PC-3 (cell line): ENCODE measurements at regions not wholly inside any gene's neighbourhood (a gene's known extent, or its start where the extent isn't known, plus 50 kb on each side); places are given as distances from the start of the nearest gene placed in this dataset.

ENCODE experiments used
- ATAC-seq: fragments of 200-7000 bp; cut with Tn5 transposase; 2 replicates; pipeline ENCODE4 v1.9.1; 2020; ENCODE audit warnings: mild to moderate bottlenecking, moderate library complexity
- BruUV-seq: library from RNA; stranded (reverse); fragments of 400-500 nt; replicated peaks from 2 replicates; lab custom pipeline; 2021; lab: Mats Ljungman, UMichigan
- CTCF ChIA-PET: fragments of 300-600 bp; sonication (Branson Sonifier 250); formaldehyde crosslinking; loops from one replicate; lab custom pipeline; 2022; ENCODE audit warnings: antibody characterized with exemption; lab: Charles Lee
- POLR2A ChIA-PET: fragments of 300-600 bp; sonication (Branson Sonifier 250); formaldehyde crosslinking; loops from one replicate; lab custom pipeline; 2022; ENCODE audit warnings: antibody characterized with exemption; ENCODE audit not compliant: unreplicated experiment; lab: Charles Lee
- DNase-seq: peaks from one replicate; pipeline ENCODE4 v3.0.0-alpha.2; 2015
- H2AFZ ChIP-seq: fragments of 300-600 bp; sonication (generic); 2 replicates; pipeline ENCODE4 v1.6.0; 2016; ENCODE audit warnings: antibody characterized with exemption, low read length
- H3F3A ChIP-seq: fragments of 300-600 bp; sonication (generic); one replicate; pipeline ENCODE4 v1.6.0; 2017; ENCODE audit warnings: antibody characterized with exemption, low read length, control low read depth, mild to moderate bottlenecking; ENCODE audit not compliant: unreplicated experiment
- H3K27ac ChIP-seq: fragments of 300-600 bp; sonication (generic); 2 replicates; pipeline ENCODE4 v1.5.1; 2016; ENCODE audit warnings: mild to moderate bottlenecking, low read length
- H3K27me3 ChIP-seq: fragments of 300-600 bp; sonication (generic); 2 replicates; pipeline ENCODE4 v1.6.1; 2016; ENCODE audit warnings: low read length, mixed read lengths
- H3K36me3 ChIP-seq: fragments of 300-600 bp; sonication (generic); 2 replicates; pipeline ENCODE4 v1.6.1; 2016; ENCODE audit warnings: low read depth, mixed run types, low read length, mixed read lengths
- H3K4me1 ChIP-seq: fragments of 300-600 bp; sonication (generic); 2 replicates; pipeline ENCODE4 v1.5.1; 2016; ENCODE audit warnings: low read length; ENCODE audit not compliant: insufficient read depth
- H3K4me2 ChIP-seq: fragments of 300-600 bp; sonication (generic); 2 replicates; pipeline ENCODE4 v1.6.0; 2016; ENCODE audit warnings: low read length
- H3K4me3 ChIP-seq: fragments of 300-600 bp; sonication (generic); 2 replicates; pipeline ENCODE4 v1.5.1; 2016; ENCODE audit warnings: mild to moderate bottlenecking, low read length, mixed read lengths
- H3K79me2 ChIP-seq: fragments of 300-600 bp; sonication (generic); 2 replicates; pipeline ENCODE4 v1.6.1; 2017; ENCODE audit warnings: low read length, mixed read lengths
- H3K9ac ChIP-seq: fragments of 300-600 bp; sonication (generic); 2 replicates; pipeline ENCODE4 v1.6.0; 2016; ENCODE audit warnings: mild to moderate bottlenecking, low read length
- H3K9me2 ChIP-seq: fragments of 300-600 bp; sonication (generic); replicated peaks from 2 replicates; pipeline ENCODE4 v1.6.1; 2016; ENCODE audit warnings: mixed run types, low read length, mixed read lengths
- H3K9me3 ChIP-seq: fragments of 300-600 bp; sonication (generic); 2 replicates; pipeline ENCODE4 v1.6.1; 2016; ENCODE audit warnings: low read length, mixed read lengths
- H4K20me1 ChIP-seq: fragments of 300-600 bp; sonication (generic); 2 replicates; pipeline ENCODE4 v1.6.1; 2016; ENCODE audit warnings: low read length, mixed read lengths
- CTCF ChIP-seq: fragments of 300-600 bp; sonication (generic); conservative IDR thresholded peaks from 2 replicates; pipeline ENCODE4 v1.5.1; 2017; ENCODE audit warnings: antibody characterized with exemption, low read depth, mild to moderate bottlenecking, low read length
- EZH2 ChIP-seq: fragments of 300-600 bp; sonication (generic); IDR thresholded peaks from one replicate; pipeline ENCODE4 v1.6.1; 2017; ENCODE audit warnings: antibody characterized with exemption, mild to moderate bottlenecking, low read length; ENCODE audit not compliant: unreplicated experiment
- EZH2phosphoT487 ChIP-seq: fragments of 300-600 bp; sonication (generic); IDR thresholded peaks from 2 replicates; pipeline ENCODE4 v1.6.1; 2018; ENCODE audit warnings: mild to moderate bottlenecking, antibody characterized with exemption, low read length, borderline replicate concordance
- intact Hi-C: fragments of 100-400 bp; cut with micrococcal nuclease; formaldehyde crosslinking; loops from 2 replicates; pipeline ENCODE4 v1.9.0; 2023

- H3K4me2 ChIP-seq, result no peak overlapping the region
- H3K4me1 ChIP-seq, result no peaks in the 10 kb centered on the region
- H3K27me3 ChIP-seq, result peaks cover 39% of the 10 kb centered on the region
- ChIA-PET CTCF (no interaction called here), POLR2A (no interaction called here)
- H4K20me1 ChIP-seq, result no peaks in the 10 kb centered on the region
- H3K9ac ChIP-seq, result no peak overlapping the region
- no peaks in the 10 kb centered on the region for H3K36me3 ChIP-seq
- no peaks in the 10 kb centered on the region for H3K9me3 ChIP-seq
- intact Hi-C loops, result no loop called here
- no peak for DNase-seq
- no peak for ATAC-seq
- H2AFZ ChIP-seq, result no peak overlapping the region
- TF ChIP-seq CTCF (no peak), EZH2phosphoT487 (no peak), EZH2 (no peak)
- no peak overlapping the region for H3K4me3 ChIP-seq
- BruUV-seq, result no TSS peak
- H3K27ac ChIP-seq, result no peak overlapping the region
- H3K9me2 ChIP-seq, result no peaks in the 10 kb centered on the region
- H3K79me2 ChIP-seq, result no peaks in the 10 kb centered on the region
- no peaks in the 10 kb centered on the region for H3F3A ChIP-seq
Measured at GRCh38 chr18:27483276-27483675, 298.2 kb upstream of the CHST9 start.

- DNase-seq (no peak), ATAC-seq (no peak)
- H3K27ac ChIP-seq, result no peak overlapping the region
- H3K79me2 ChIP-seq, result no peaks in the 10 kb centered on the region
- peaks cover 36% of the 10 kb centered on the region for H3K27me3 ChIP-seq
- ChIA-PET CTCF (no interaction called here), POLR2A (interaction anchor here (0.6 kb wide), 1 partner anchor 51 kb away, joined by 4 read pairs; no protein-coding TSS in a partner anchor)
- H3F3A ChIP-seq, result no peaks in the 10 kb centered on the region
- H3K4me1 ChIP-seq, result no peaks in the 10 kb centered on the region
- no peaks in the 10 kb centered on the region for H3K36me3 ChIP-seq
- H3K9me2 ChIP-seq, result no peaks in the 10 kb centered on the region
- no peak overlapping the region for H3K4me2 ChIP-seq
- no peak overlapping the region for H3K9ac ChIP-seq
- no peak overlapping the region for H2AFZ ChIP-seq
- H3K9me3 ChIP-seq, result no peaks in the 10 kb centered on the region
- no peak for TF ChIP-seq EZH2phosphoT487
- TF ChIP-seq EZH2, result no peak
- TF ChIP-seq CTCF, result no peak
- H4K20me1 ChIP-seq, result no peaks in the 10 kb centered on the region
- H3K4me3 ChIP-seq, result no peak overlapping the region
- BruUV-seq, result no TSS peak
- intact Hi-C loops, result no loop called here
Measured at GRCh38 chr18:27478459-27478858, 293.4 kb upstream of the CHST9 start.

GRCh38 chr18:27473318-27473717 is 288.2 kb upstream of the CHST9 start:
- intact Hi-C loops, result no loop called here
- Histone ChIP-seq H3K9me3 (no peaks in the 10 kb centered on the region), H3K9ac (no peak overlapping the region), H3K9me2 (no peaks in the 10 kb centered on the region), H4K20me1 (no peaks in the 10 kb centered on the region), H3K4me2 (no peak overlapping the region), H3K27me3 (peaks cover 45% of the 10 kb centered on the region), H3F3A (no peaks in the 10 kb centered on the region), H3K79me2 (no peaks in the 10 kb centered on the region), H3K4me3 (no peak overlapping the region), H3K27ac (no peak overlapping the region), H3K36me3 (no peaks in the 10 kb centered on the region), H2AFZ (no peak overlapping the region), H3K4me1 (no peaks in the 10 kb centered on the region)
- CTCF ChIA-PET, result no interaction called here
- ATAC-seq (no peak), DNase-seq (no peak)
- BruUV-seq, result no TSS peak
- POLR2A ChIA-PET, result no interaction called here
- TF ChIP-seq CTCF (no peak), EZH2phosphoT487 (no peak)
